HUDEP-2 (cell line): ENCODE measurements at regions not wholly inside any gene's neighbourhood (a gene's known extent, or its start where the extent isn't known, plus 50 kb on each side); places are given as distances from the start of the nearest gene placed in this dataset.
"Not testable (repeated sequence)": the region's sequence is repeated elsewhere in the genome, so short reads cannot be mapped to it uniquely, and the experiment has no call there.

Source experiments
- DNase-seq, 76 experiments: peaks; one replicate each; lab custom pipeline; 2025; ENCODE audit not compliant: unreplicated experiment in 76 of 76; lab: John Stamatoyannopoulos, UW

- no peak for DNase-seq
Measured at GRCh38 chr20:53778736-53779135, 185.1 kb upstream of the ZNF217 start.

- no peak for DNase-seq
Measured at GRCh38 chr20:53778041-53778516, 184.4 kb upstream of the ZNF217 start.

GRCh38 chr20:53777402-53777801, 183.8 kb upstream of the ZNF217 start:
- DNase-seq: not testable (repeated sequence)

- DNase-seq: no peak
Measured at GRCh38 chr20:53776858-53777257, 183.2 kb upstream of the ZNF217 start.

GRCh38 chr20:53774461-53775203, 181.0 kb upstream of the ZNF217 start:
- DNase-seq: no peak

GRCh38 chr20:53773792-53774401, 180.3 kb upstream of the ZNF217 start:
- no peak for DNase-seq

- DNase-seq: not testable (repeated sequence)
Measured at GRCh38 chr20:53773066-53773791, 179.6 kb upstream of the ZNF217 start.

- DNase-seq: no peak
Measured at GRCh38 chr20:53769041-53769440, 175.4 kb upstream of the ZNF217 start.

GRCh38 chr20:53768329-53768728, 174.7 kb upstream of the ZNF217 start:
- DNase-seq: no peak

GRCh38 chr20:53767206-53767930, 173.7 kb upstream of the ZNF217 start:
- DNase-seq: no peak

- DNase-seq: no peak
Measured at GRCh38 chr20:53764415-53764800, 170.8 kb upstream of the ZNF217 start.

- DNase-seq: no peak
Measured at GRCh38 chr20:53763707-53764414, 170.2 kb upstream of the ZNF217 start.

- not testable (repeated sequence) for DNase-seq
Measured at GRCh38 chr20:53762423-53762798, 168.8 kb upstream of the ZNF217 start.

- no peak for DNase-seq
Measured at GRCh38 chr20:53760025-53760441, 166.4 kb upstream of the ZNF217 start.

- DNase-seq: no peak
Measured at GRCh38 chr20:53757472-53757913, 163.9 kb upstream of the ZNF217 start.

GRCh38 chr20:53755733-53756531, 162.3 kb upstream of the ZNF217 start:
- DNase-seq: no peak

GRCh38 chr20:53753880-53754459, 160.3 kb upstream of the ZNF217 start:
- DNase-seq: no peak

- no peak for DNase-seq
Measured at GRCh38 chr20:53752971-53753879, 159.6 kb upstream of the ZNF217 start.
